ENCODE measurements at regions not wholly inside any gene's neighbourhood (a gene's known extent, or its start where the extent isn't known, plus 50 kb on each side); places are given as distances from the start of the nearest gene placed in this dataset.

- DNase-seq (ENCODE audit: low spot score) (no peak), ATAC-seq (no peak)
- H3K4me1 ChIP-seq (ENCODE audit: insufficient read depth), result no peaks in the 10 kb centered on the region
- no peaks in the 10 kb centered on the region for H3K27me3 Mint-ChIP-seq (ENCODE audit: insufficient read depth, low read depth, poor library complexity)
- no peaks in the 10 kb centered on the region for H3F3A ChIP-seq (replicated peaks; ENCODE audit: low read depth)
- no peak overlapping the region for H3K27ac Mint-ChIP-seq
- no peaks in the 10 kb centered on the region for H3K36me3 Mint-ChIP-seq (ENCODE audit: low read depth)
- H3K27me3 ChIP-seq (ENCODE audit: insufficient read depth), result no peaks in the 10 kb centered on the region
- no peak for TF ChIP-seq ZNF462 (CRISPR knock-in tag; IDR thresholded peaks at IDR 0.05)
- no peak for TF ChIP-seq ETS1 (IDR thresholded peaks at IDR 0.05)
- TF ChIP-seq EZH2 (IDR thresholded peaks at IDR 0.05; ENCODE audit: low read depth, unreplicated experiment), result no peak
- no peak for TF ChIP-seq NANOG (IDR thresholded peaks at IDR 0.05; ENCODE audit: borderline replicate concordance)
- TF ChIP-seq CTCF (conservative IDR thresholded peaks at IDR 0.05; ENCODE audit: low read depth in 2 of 2), result no peak
- no peak for TF ChIP-seq ZNF331 (CRISPR knock-in tag; IDR thresholded peaks at IDR 0.05; ENCODE audit: low read depth)
- no peak for TF ChIP-seq EZH2phosphoT487 (IDR thresholded peaks at IDR 0.05; ENCODE audit: unreplicated experiment)
- TF ChIP-seq CREB1 (CRISPR knock-in tag; IDR thresholded peaks at IDR 0.05; ENCODE audit: low read depth), result no peak
- TF ChIP-seq JUNB (IDR thresholded peaks at IDR 0.05; ENCODE audit: unreplicated experiment), result no peak
- TF ChIP-seq REST (IDR thresholded peaks at IDR 0.05; ENCODE audit: unreplicated experiment), result no peak
- TF ChIP-seq POLR2AphosphoS5 (IDR thresholded peaks at IDR 0.05; ENCODE audit: low read depth), result no peak
- no peak for TF ChIP-seq ZNF114 (CRISPR knock-in tag; IDR thresholded peaks at IDR 0.05)
- TF ChIP-seq STAT1 (IDR thresholded peaks at IDR 0.05; ENCODE audit: unreplicated experiment), result no peak
- H3K4me3 Mint-ChIP-seq, result no peak overlapping the region
- no peak overlapping the region for H3K4me2 ChIP-seq
- no peaks in the 10 kb centered on the region for H3K36me3 ChIP-seq (ENCODE audit: insufficient read depth)
- H3K4me1 Mint-ChIP-seq, result no peaks in the 10 kb centered on the region
- H2AFZ ChIP-seq, result no peak overlapping the region
- no peak overlapping the region for H3K27ac ChIP-seq (ENCODE audit: low read depth)
- H3K4me3 ChIP-seq, result no peak overlapping the region
- H3K9me3 Mint-ChIP-seq, result no peaks in the 10 kb centered on the region
- peaks cover 4% of the 10 kb centered on the region; the same call in 1 of the 2 replicates for H3K9me2 ChIP-seq (ENCODE audit: insufficient read depth)
- H4K20me1 ChIP-seq (replicated peaks; ENCODE audit: insufficient read depth), result no peaks in the 10 kb centered on the region
- no peaks in the 10 kb centered on the region for H3K79me2 ChIP-seq (replicated peaks; ENCODE audit: insufficient read depth)
Measured at GRCh38 chr2:217116610-217117009, 256.7 kb upstream of the TNP1 start.
